ENCODE measurements at regions not wholly inside any gene's neighbourhood (a gene's known extent, or its start where the extent isn't known, plus 50 kb on each side); places are given as distances from the start of the nearest gene placed in this dataset.

DNA sequence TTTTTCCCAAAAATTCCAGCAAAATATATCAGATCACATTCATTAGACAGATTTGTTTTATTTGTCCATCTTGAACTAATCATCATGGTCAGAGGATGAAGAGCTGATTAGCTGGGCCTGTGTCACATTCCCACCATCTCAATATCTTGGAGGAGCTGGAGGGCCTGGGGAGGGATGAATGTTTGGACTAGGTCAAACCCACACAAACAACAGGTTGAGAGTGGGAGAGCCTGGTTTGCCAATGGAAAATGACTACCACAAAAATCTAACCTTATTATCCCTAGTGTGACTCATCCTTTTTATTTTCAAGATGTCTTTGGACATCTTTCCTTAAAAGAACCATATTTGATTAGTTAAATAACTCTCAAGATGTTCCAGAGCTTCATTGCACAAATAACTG, 242.4 kb downstream of the OGFRL1 start:
- Histone ChIP-seq H3K4me3 (ENCODE audit: low read depth in 1 of 2, low read length in 2 of 2) (no peak overlapping the region), H3K36me3 (ENCODE audit: insufficient read depth, low read length) (no peaks in the 10 kb centered on the region), H3K27me3 (ENCODE audit: insufficient read depth, low read length, poor library complexity) (no peaks in the 10 kb centered on the region), H3K79me2 (ENCODE audit: insufficient read depth, low read length) (no peaks in the 10 kb centered on the region), H2AFZ (ENCODE audit: low read depth, low read length) (no peak overlapping the region), H3K9ac (ENCODE audit: low read depth, low read length) (no peak overlapping the region), H3K27ac (ENCODE audit: low read length) (no peak overlapping the region), H3K4me1 (ENCODE audit: insufficient read depth, low read length) (no peaks in the 10 kb centered on the region), H4K20me1 (ENCODE audit: insufficient read depth, low read length) (no peaks in the 10 kb centered on the region), H3K4me2 (ENCODE audit: insufficient read depth, low read length) (no peak overlapping the region), H3K9me3 (ENCODE audit: insufficient read depth, low read length, severe bottlenecking) (no peaks in the 10 kb centered on the region)
- DNase-seq: no peak
- TF ChIP-seq, protein P1, sequence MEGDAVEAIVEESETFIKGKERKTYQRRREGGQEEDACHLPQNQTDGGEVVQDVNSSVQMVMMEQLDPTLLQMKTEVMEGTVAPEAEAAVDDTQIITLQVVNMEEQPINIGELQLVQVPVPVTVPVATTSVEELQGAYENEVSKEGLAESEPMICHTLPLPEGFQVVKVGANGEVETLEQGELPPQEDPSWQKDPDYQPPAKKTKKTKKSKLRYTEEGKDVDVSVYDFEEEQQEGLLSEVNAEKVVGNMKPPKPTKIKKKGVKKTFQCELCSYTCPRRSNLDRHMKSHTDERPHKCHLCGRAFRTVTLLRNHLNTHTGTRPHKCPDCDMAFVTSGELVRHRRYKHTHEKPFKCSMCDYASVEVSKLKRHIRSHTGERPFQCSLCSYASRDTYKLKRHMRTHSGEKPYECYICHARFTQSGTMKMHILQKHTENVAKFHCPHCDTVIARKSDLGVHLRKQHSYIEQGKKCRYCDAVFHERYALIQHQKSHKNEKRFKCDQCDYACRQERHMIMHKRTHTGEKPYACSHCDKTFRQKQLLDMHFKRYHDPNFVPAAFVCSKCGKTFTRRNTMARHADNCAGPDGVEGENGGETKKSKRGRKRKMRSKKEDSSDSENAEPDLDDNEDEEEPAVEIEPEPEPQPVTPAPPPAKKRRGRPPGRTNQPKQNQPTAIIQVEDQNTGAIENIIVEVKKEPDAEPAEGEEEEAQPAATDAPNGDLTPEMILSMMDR (IDR thresholded peaks at IDR 0.05; ENCODE audit: borderline replicate concordance, extremely low read depth, low read length, poor library complexity, severe bottlenecking): no peak
- TF ChIP-seq EZH2 (IDR thresholded peaks at IDR 0.05; ENCODE audit: borderline replicate concordance, low read depth, low read length, severe bottlenecking): no peak
- no peak for ATAC-seq (ENCODE audit: insufficient read depth, low read depth)

DNA sequence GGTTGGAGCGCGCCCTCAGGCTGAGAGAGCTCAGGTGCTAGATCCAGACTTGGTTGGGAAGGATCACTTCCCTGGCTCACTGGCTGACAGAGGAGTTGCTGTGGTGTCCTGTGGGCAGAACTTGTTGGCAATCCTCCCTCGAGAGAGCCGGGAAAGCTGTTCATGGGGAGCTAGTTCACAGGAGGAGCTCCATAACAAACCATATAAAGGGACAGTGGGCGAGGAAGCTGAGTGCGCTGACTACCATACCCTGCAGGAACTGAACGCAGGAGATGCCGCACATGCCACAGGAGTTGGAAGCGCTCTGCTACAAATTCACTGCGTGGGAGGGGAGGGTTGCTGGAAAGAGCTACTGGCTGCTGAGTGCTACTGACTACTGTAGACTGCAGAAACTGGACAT, 243.2 kb downstream of the OGFRL1 start:
- TF ChIP-seq EZH2 (IDR thresholded peaks at IDR 0.05; ENCODE audit: borderline replicate concordance, low read depth, low read length, severe bottlenecking): no peak
- TF ChIP-seq, protein P1 (IDR thresholded peaks at IDR 0.05; ENCODE audit: borderline replicate concordance, extremely low read depth, low read length, poor library complexity, severe bottlenecking): no peak

DNA sequence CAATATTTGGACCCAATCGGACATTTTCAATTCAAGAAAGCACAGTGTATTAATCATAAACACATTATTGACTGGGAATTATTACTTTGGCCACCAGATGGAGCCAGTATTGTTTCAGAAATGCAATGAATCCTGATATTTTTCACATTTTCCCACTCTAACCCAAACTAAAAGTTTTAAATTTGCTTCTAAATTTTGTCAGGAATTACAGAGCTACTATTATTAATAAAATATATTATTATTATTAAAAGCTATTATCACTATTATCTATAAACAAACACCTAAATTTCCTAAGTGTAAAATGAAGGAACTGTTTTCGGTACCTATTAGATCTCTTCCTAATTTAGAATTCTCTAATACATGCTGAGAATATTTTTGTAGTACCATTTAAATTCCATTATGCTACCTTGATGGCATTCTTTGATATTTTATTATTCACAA, 245.3 kb downstream of the OGFRL1 start:
- Histone ChIP-seq H3K79me2 (ENCODE audit: insufficient read depth, low read length) (no peaks in the 10 kb centered on the region), H3K4me3 (ENCODE audit: low read depth in 1 of 2, low read length in 2 of 2) (no peak overlapping the region), H3K27ac (ENCODE audit: low read length) (no peak overlapping the region), H3K36me3 (ENCODE audit: insufficient read depth, low read length) (no peaks in the 10 kb centered on the region), H3K9ac (ENCODE audit: low read depth, low read length) (no peak overlapping the region), H4K20me1 (ENCODE audit: insufficient read depth, low read length) (no peaks in the 10 kb centered on the region), H3K4me1 (ENCODE audit: insufficient read depth, low read length) (no peaks in the 10 kb centered on the region), H3K9me3 (ENCODE audit: insufficient read depth, low read length, severe bottlenecking) (no peaks in the 10 kb centered on the region), H3K27me3 (ENCODE audit: insufficient read depth, low read length, poor library complexity) (no peaks in the 10 kb centered on the region), H3K4me2 (ENCODE audit: insufficient read depth, low read length) (no peak overlapping the region), H2AFZ (ENCODE audit: low read depth, low read length) (no peak overlapping the region)
- ATAC-seq (ENCODE audit: insufficient read depth, low read depth): no peak
- no peak for TF ChIP-seq EZH2 (IDR thresholded peaks at IDR 0.05; ENCODE audit: borderline replicate concordance, low read depth, low read length, severe bottlenecking)
- TF ChIP-seq, protein P1 (IDR thresholded peaks at IDR 0.05; ENCODE audit: borderline replicate concordance, extremely low read depth, low read length, poor library complexity, severe bottlenecking): peak; percentile 66
- no peak for DNase-seq

More for the DNA sequence above, 243.2 kb downstream of the OGFRL1 start:
- Histone ChIP-seq H3K36me3 (ENCODE audit: insufficient read depth, low read length) (no peaks in the 10 kb centered on the region), H3K4me3 (ENCODE audit: low read depth in 1 of 2, low read length in 2 of 2) (no peak overlapping the region), H3K27ac (ENCODE audit: low read length) (no peak overlapping the region), H3K9me3 (ENCODE audit: insufficient read depth, low read length, severe bottlenecking) (no peaks in the 10 kb centered on the region), H4K20me1 (ENCODE audit: insufficient read depth, low read length) (no peaks in the 10 kb centered on the region), H3K27me3 (ENCODE audit: insufficient read depth, low read length, poor library complexity) (no peaks in the 10 kb centered on the region), H3K4me1 (ENCODE audit: insufficient read depth, low read length) (no peaks in the 10 kb centered on the region), H3K4me2 (ENCODE audit: insufficient read depth, low read length) (no peak overlapping the region), H2AFZ (ENCODE audit: low read depth, low read length) (no peak overlapping the region), H3K9ac (ENCODE audit: low read depth, low read length) (no peak overlapping the region), H3K79me2 (ENCODE audit: insufficient read depth, low read length) (no peaks in the 10 kb centered on the region)
- ATAC-seq (ENCODE audit: insufficient read depth, low read depth): no peak
- no peak for DNase-seq

DNA sequence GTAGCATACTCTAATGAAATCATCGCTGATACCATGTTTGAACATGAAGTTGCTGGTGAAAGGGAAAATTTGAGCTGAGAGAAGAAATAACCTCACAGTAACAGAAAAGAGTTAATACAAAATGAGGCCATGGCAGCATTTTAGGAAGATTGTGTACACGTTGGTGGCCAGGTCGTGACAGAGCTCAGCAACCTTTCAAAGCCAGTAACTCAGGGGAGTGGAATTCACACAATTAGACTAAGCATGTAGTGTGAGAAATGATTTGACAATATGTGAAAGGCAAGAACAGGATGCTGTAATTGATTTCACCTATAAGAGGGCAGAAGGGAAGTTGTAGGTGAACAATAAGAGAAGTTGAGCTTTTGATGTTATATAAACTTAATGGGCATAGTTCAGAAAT, 246.3 kb downstream of the OGFRL1 start:
- Histone ChIP-seq H3K4me3 (ENCODE audit: low read depth in 1 of 2, low read length in 2 of 2) (no peak overlapping the region), H3K9me3 (ENCODE audit: insufficient read depth, low read length, severe bottlenecking) (no peaks in the 10 kb centered on the region), H3K27ac (ENCODE audit: low read length) (no peak overlapping the region), H3K27me3 (ENCODE audit: insufficient read depth, low read length, poor library complexity) (no peaks in the 10 kb centered on the region), H3K4me1 (ENCODE audit: insufficient read depth, low read length) (no peaks in the 10 kb centered on the region), H3K36me3 (ENCODE audit: insufficient read depth, low read length) (no peaks in the 10 kb centered on the region), H3K9ac (ENCODE audit: low read depth, low read length) (no peak overlapping the region), H3K4me2 (ENCODE audit: insufficient read depth, low read length) (no peak overlapping the region), H4K20me1 (ENCODE audit: insufficient read depth, low read length) (no peaks in the 10 kb centered on the region), H2AFZ (ENCODE audit: low read depth, low read length) (no peak overlapping the region), H3K79me2 (ENCODE audit: insufficient read depth, low read length) (no peaks in the 10 kb centered on the region)
- no peak for TF ChIP-seq EZH2 (IDR thresholded peaks at IDR 0.05; ENCODE audit: borderline replicate concordance, low read depth, low read length, severe bottlenecking)
- TF ChIP-seq, protein P1 (IDR thresholded peaks at IDR 0.05; ENCODE audit: borderline replicate concordance, extremely low read depth, low read length, poor library complexity, severe bottlenecking): no peak
- ATAC-seq (ENCODE audit: insufficient read depth, low read depth): no peak
- no peak for DNase-seq

Measured in DND-41 (cell line).